Left renal pelvis (tissue), 4 donors: ENCODE measurements at regions not wholly inside any gene's neighbourhood (a gene's known extent, or its start where the extent isn't known, plus 50 kb on each side); places are given as distances from the start of the nearest gene placed in this dataset.

Experiments
- DNase-seq, 4 donors: peaks; one replicate each; pipeline ENCODE4 v3.0.0-alpha.2; 2013; ENCODE audit warnings: low read depth in 4 of 4, low spot score in 3 of 4

GRCh38 chr2:150572194-150572766 is 84.8 kb upstream of the RND3 start:
- DNase-seq: no peak

- DNase-seq: no peak
Measured at GRCh38 chr2:150571121-150571520, 83.7 kb upstream of the RND3 start.

GRCh38 chr2:150570712-150571111 is 83.2 kb upstream of the RND3 start:
- DNase-seq: no peak

GRCh38 chr2:150569761-150570160 is 82.3 kb upstream of the RND3 start:
- no peak for DNase-seq

- DNase-seq: no peak
Measured at GRCh38 chr2:150567771-150568301, 80.4 kb upstream of the RND3 start.

- no peak for DNase-seq
Measured at GRCh38 chr2:150566289-150566688, 78.8 kb upstream of the RND3 start.

- no peak for DNase-seq
Measured at GRCh38 chr2:150561076-150561475, 73.6 kb upstream of the RND3 start.

GRCh38 chr2:150557020-150557600 is 69.6 kb upstream of the RND3 start:
- no peak for DNase-seq

GRCh38 chr2:150555611-150556356 is 68.3 kb upstream of the RND3 start:
- no peak for DNase-seq

GRCh38 chr2:150554046-150554445 is 66.6 kb upstream of the RND3 start:
- DNase-seq: no peak

- no peak for DNase-seq
Measured at GRCh38 chr2:150552041-150552820, 64.8 kb upstream of the RND3 start.

- no peak for DNase-seq
Measured at GRCh38 chr2:150549381-150549780, 61.9 kb upstream of the RND3 start.

- DNase-seq: no peak
Measured at GRCh38 chr2:150548527-150548926, 61.1 kb upstream of the RND3 start.

- no peak for DNase-seq
Measured at GRCh38 chr2:150545916-150546315, 58.4 kb upstream of the RND3 start.

GRCh38 chr2:150544731-150545130 is 57.3 kb upstream of the RND3 start:
- DNase-seq: no peak

GRCh38 chr2:150542692-150543091 is 55.2 kb upstream of the RND3 start:
- DNase-seq: no peak

- DNase-seq: no peak
Measured at GRCh38 chr2:150542172-150542571, 54.7 kb upstream of the RND3 start.

- DNase-seq: no peak
Measured at GRCh38 chr2:150538651-150539201, 51.3 kb upstream of the RND3 start.
